Body of pancreas (tissue), 4 donors: ENCODE measurements at regions not wholly inside any gene's neighbourhood (a gene's known extent, or its start where the extent isn't known, plus 50 kb on each side); places are given as distances from the start of the nearest gene placed in this dataset.

Source experiments
- ATAC-seq: fragments of 150-250 bp; one replicate; pipeline ENCODE4 v1.9.1; 2016
- DNase-seq, 4 donors: peaks; one replicate each; pipeline ENCODE4 v3.0.0-alpha.2; 2019
- H3K27ac ChIP-seq, 4 donors: fragments of 200-600 bp; sonication (generic); 1 replicate in 3 of 4; 2 replicates in 1 of 4; pipeline versions ENCODE4 v1.5.1 to v1.6.1; 2016 to 2019; ENCODE audit warnings: mild to moderate bottlenecking in 1 of 4, mixed read lengths in 1 of 4, moderate library complexity in 1 of 4
- H3K27me3 ChIP-seq, 2 donors: fragments of 200-600 bp; sonication (generic); one replicate each; pipeline ENCODE4 v1.6.0; 2016; ENCODE audit warnings: mild to moderate bottlenecking in 1 of 2
- H3K36me3 ChIP-seq, 2 donors: fragments of 200-600 bp; sonication (generic); replicated peaks in 1 of 2; 2 replicates each; pipeline ENCODE4 v1.5.1; 2016; ENCODE audit warnings: low read depth in 2 of 2; ENCODE audit not compliant: insufficient read depth in 1 of 2
- H3K4me1 ChIP-seq: fragments of 200-600 bp; sonication (generic); one replicate; pipeline ENCODE4 v1.6.0; 2016
- H3K4me3 ChIP-seq, 2 donors: fragments of 200-600 bp; sonication (generic); 1 replicate in 1 of 2; 2 replicates in 1 of 2; pipeline ENCODE4 v1.5.1; 2016 to 2019
- H3K9me3 ChIP-seq, 3 donors: fragments of 200-600 bp; sonication (generic); 1 replicate in 2 of 3; 2 replicates in 1 of 3; pipeline ENCODE4 v1.5.1; 2016
- POLR2A ChIP-seq, 3 donors: fragments of 450-650 bp; IDR thresholded peaks; one replicate each; pipeline ENCODE4 v1.6.1; 2016; ENCODE audit warnings: antibody characterized with exemption in 3 of 3, mild to moderate bottlenecking in 2 of 3
- WGBS, 2 donors: methylation state at CpG; one replicate each; pipeline ENCODE4 v1.1.5; 2017; 5-methylcytosine and 5-hydroxymethylcytosine counted together
- intact Hi-C: fragments of 100-400 bp; cut with DNase I; formaldehyde crosslinking; loops from one replicate; pipeline ENCODE4 v1.15.1; 2023
- TF ChIP-seq, protein P1 (sequence below), 7 experiments: fragments of 450-650 bp in 4 of 7; fragments of 200-600 bp in 3 of 7; sonication (generic) in 3 of 7; IDR thresholded peaks; one replicate each; pipeline ENCODE4 v1.5.1; 2016 to 2019; ENCODE audit warnings: antibody characterized with exemption in 7 of 7

- Histone ChIP-seq H3K36me3 (no peaks in the 10 kb centered on the region), H3K4me1 (no peaks in the 10 kb centered on the region), H3K9me3 (no peaks in the 10 kb centered on the region), H3K4me3 (no peak overlapping the region), H3K27ac (no peak overlapping the region), H3K27me3 (no peaks in the 10 kb centered on the region)
- DNase-seq = no peak
- intact Hi-C loops = no loop called here
- WGBS, 2 donors = 45 to 57% methylated on average over 12 of the region's 12 CpGs
- TF ChIP-seq, protein P1, sequence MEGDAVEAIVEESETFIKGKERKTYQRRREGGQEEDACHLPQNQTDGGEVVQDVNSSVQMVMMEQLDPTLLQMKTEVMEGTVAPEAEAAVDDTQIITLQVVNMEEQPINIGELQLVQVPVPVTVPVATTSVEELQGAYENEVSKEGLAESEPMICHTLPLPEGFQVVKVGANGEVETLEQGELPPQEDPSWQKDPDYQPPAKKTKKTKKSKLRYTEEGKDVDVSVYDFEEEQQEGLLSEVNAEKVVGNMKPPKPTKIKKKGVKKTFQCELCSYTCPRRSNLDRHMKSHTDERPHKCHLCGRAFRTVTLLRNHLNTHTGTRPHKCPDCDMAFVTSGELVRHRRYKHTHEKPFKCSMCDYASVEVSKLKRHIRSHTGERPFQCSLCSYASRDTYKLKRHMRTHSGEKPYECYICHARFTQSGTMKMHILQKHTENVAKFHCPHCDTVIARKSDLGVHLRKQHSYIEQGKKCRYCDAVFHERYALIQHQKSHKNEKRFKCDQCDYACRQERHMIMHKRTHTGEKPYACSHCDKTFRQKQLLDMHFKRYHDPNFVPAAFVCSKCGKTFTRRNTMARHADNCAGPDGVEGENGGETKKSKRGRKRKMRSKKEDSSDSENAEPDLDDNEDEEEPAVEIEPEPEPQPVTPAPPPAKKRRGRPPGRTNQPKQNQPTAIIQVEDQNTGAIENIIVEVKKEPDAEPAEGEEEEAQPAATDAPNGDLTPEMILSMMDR (IDR thresholded peaks at IDR 0.05) = no peak
- no peak for TF ChIP-seq POLR2A (IDR thresholded peaks at IDR 0.05)
- ATAC-seq = no peak
Observed at GRCh38 chr5:3889412-3890142, 293.9 kb downstream of the IRX1 start.

DNA sequence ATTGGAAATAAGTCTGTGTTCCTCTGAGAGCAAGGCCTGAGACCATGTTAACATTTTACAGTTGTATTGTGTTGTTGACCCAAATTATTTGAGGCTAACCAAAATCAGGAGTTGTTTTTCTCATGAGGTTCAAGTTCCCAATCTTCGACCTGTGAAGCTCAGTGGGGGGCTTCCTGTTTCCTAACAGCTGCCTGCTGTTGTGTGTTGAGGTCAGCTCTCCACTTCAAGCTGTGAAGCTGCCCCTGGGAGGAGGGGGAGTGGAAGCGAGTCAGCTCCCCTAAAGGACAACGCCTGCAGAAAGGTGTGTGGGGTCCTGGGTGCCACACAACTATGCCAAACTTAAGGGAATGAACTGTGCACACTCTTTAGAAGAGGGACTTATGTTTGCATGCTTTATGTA lies 295.5 kb downstream of the IRX1 start:
- DNase-seq (no peak), ATAC-seq (no peak)
- H3K27me3 ChIP-seq = no peaks in the 10 kb centered on the region
- H3K4me1 ChIP-seq = no peaks in the 10 kb centered on the region
- H3K4me3 ChIP-seq = no peak overlapping the region
- TF ChIP-seq POLR2A (IDR thresholded peaks at IDR 0.05) = no peak
- TF ChIP-seq, protein P1 (IDR thresholded peaks at IDR 0.05) = no peak
- H3K9me3 ChIP-seq = no peaks in the 10 kb centered on the region
- H3K27ac ChIP-seq = no peak overlapping the region
- intact Hi-C loops = no loop called here
- WGBS, 2 donors = 25 to 37% methylated on average over 3 of the region's 3 CpGs
- H3K36me3 ChIP-seq = no peaks in the 10 kb centered on the region

DNA sequence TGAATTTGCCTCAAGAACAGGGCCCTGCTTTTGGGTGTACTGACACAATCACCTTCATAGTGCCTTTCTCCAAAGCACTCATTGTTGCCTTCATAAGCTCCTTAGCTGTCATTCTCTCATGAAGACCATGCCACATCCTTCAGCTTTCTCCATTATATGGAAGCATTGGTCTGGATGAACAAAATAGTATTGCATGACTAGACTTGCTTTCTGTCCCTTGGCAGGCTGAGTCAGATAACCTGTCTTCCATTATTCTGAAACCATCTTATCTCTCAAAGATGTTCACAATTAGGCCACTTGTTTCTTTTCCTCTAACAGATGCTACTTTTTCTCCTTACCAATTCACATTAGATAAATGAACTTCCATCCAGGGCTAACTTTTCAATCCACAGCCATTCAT lies 297.9 kb downstream of the IRX1 start:
- no peak for DNase-seq
- TF ChIP-seq, protein P1 (IDR thresholded peaks at IDR 0.05) = no peak
- no peak for TF ChIP-seq POLR2A (IDR thresholded peaks at IDR 0.05)
- intact Hi-C loops = no loop called here
- no peaks in the 10 kb centered on the region for H3K4me1 ChIP-seq
- H3K9me3 ChIP-seq = no peaks in the 10 kb centered on the region
- no peaks in the 10 kb centered on the region for H3K27me3 ChIP-seq
- H3K27ac ChIP-seq = no peak overlapping the region
- no peaks in the 10 kb centered on the region for H3K36me3 ChIP-seq
- ATAC-seq = no peak
- H3K4me3 ChIP-seq = no peak overlapping the region

DNA sequence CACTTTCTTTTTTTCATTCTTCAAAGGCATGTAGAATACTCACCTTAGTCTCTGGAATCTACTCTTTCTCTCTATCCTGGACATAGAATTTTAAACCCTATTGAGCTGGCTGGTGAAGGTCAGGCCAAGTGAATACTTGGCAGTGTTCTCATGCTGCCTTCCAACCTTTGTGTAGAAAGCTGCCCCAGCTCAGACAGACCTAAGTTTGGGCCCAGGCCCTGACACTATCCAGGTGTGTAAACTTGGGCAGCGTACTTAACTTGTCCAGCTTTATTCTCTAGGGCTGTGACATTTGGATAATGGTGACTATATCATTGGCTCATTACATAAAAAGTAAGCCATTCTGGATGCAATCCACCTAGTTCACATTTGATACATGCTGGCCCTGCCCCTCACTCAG lies 298.3 kb downstream of the IRX1 start:
- H3K9me3 ChIP-seq = no peaks in the 10 kb centered on the region
- H3K36me3 ChIP-seq = no peaks in the 10 kb centered on the region
- WGBS, 2 donors = 40 to 55% methylated on average over 1 of the region's 1 CpG
- TF ChIP-seq, protein P1 (IDR thresholded peaks at IDR 0.05) = no peak
- TF ChIP-seq POLR2A (IDR thresholded peaks at IDR 0.05) = no peak
- H3K4me3 ChIP-seq = no peak overlapping the region
- no peak overlapping the region for H3K27ac ChIP-seq
- intact Hi-C loops = no loop called here
- H3K27me3 ChIP-seq = no peaks in the 10 kb centered on the region
- DNase-seq = no peak
- ATAC-seq = no peak
- H3K4me1 ChIP-seq = no peaks in the 10 kb centered on the region

- WGBS, 2 donors = 57 to 76% methylated on average over 5 of the region's 5 CpGs
Observed at GRCh38 chr5:3896098-3896497, 300.5 kb downstream of the IRX1 start.

More at GRCh38 chr5:3896098-3896497, 300.5 kb downstream of the IRX1 start:
- Histone ChIP-seq H3K4me1 (no peaks in the 10 kb centered on the region), H3K27me3 (no peaks in the 10 kb centered on the region), H3K4me3 (no peak overlapping the region), H3K9me3 (no peaks in the 10 kb centered on the region), H3K27ac (no peak overlapping the region), H3K36me3 (no peaks in the 10 kb centered on the region)
- DNase-seq (no peak), ATAC-seq (no peak)
- intact Hi-C loops = no loop called here
- TF ChIP-seq POLR2A (IDR thresholded peaks at IDR 0.05) = no peak
- TF ChIP-seq, protein P1 (IDR thresholded peaks at IDR 0.05) = no peak
